ENCODE measurements at regions not wholly inside any gene's neighbourhood (a gene's known extent, or its start where the extent isn't known, plus 50 kb on each side); places are given as distances from the start of the nearest gene placed in this dataset.
"Not testable (repeated sequence)": the region's sequence is repeated elsewhere in the genome, so short reads cannot be mapped to it uniquely, and the experiment has no call there.

DNA sequence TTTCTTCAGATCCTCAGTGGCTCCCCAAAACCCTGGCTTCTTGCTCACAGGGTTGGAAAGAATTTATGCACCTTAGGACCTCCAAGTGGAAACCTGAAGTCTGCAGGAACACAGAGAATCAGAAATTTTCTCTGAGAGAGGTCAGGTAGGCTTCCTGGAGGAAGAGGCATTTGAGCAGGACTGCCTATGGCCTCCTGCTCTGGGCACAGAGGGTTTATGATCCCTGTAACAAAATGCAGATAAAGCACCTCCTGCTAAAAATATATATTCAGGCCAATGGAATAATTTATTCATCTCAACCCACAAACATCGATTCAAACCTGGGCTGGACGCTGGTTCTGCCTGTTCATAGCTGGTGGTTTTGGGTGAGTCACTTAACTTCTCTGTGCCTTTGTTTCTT is 68.1 kb upstream of the FGF3 start:
- no peak for DNase-seq

GRCh38 chr11:69887841-69888427 is 68.7 kb upstream of the FGF3 start:
- DNase-seq, result no peak

GRCh38 chr11:69888483-69889181 is 69.4 kb upstream of the FGF3 start:
- DNase-seq, result no peak

GRCh38 chr11:69889400-69890318 is 70.4 kb upstream of the FGF3 start:
- DNase-seq, result no peak

DNA sequence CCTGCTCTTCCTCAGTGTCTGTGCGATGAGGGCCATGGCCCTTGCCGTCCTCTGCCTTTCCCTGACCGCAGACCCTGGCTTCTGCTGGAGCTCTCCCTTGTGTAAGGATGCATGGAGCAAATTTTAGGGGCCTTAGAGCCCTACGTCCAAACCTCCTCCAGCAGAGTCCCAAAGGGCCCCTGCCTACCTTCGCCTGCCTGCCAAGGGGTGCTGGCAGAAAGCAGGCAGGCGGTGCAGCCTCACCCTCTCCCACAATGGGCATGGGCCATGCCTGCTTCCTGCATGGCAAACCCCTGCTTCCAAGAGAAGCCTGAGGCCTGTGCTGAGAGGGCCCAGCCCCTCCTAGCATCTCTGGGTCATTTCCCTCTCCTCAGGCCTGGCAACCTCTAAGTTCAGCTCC is 71.3 kb upstream of the FGF3 start:
- DNase-seq, result no peak

DNA sequence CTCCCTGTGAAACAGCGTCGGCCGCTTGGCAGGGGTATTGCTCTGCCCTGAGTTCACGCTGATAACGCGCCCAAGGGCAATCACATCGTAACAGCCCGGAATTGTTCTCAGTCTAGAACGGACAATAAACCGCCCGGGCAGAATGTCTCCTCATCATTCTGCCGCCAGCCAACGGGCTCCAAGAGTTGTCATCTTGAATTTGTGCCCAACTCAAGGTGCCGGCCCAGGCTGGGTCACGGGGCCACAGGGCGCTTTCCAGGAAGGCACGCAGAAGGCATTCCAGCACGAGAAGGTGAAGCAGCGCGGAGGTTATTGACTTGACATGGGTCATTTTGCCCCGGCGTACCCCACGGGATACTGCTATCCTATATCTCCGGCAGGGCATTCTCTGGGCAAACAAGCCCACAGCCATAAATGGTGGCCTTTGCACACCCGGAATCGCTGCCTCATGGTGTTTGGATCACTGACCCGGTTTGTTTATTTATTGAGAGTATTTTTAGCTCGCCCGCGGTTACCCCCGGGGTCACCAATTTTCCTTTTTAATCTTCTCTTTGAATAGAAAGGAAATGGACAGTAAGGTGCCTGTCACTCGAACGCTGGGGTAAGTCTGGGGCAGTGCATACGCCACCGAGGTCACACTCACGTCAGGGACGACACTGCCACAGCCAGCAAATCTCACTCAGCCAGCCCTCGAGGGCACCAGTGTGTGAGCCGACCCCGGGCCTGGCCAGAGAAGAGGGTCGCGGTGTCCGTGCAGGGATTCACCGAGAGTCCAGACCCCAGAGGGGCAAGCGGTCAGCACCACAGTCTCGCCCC is 72.4 kb upstream of the FGF3 start:
- DNase-seq, result no peak

GRCh38 chr11:69892237-69892985 is 73.2 kb upstream of the FGF3 start:
- no peak for DNase-seq

DNA sequence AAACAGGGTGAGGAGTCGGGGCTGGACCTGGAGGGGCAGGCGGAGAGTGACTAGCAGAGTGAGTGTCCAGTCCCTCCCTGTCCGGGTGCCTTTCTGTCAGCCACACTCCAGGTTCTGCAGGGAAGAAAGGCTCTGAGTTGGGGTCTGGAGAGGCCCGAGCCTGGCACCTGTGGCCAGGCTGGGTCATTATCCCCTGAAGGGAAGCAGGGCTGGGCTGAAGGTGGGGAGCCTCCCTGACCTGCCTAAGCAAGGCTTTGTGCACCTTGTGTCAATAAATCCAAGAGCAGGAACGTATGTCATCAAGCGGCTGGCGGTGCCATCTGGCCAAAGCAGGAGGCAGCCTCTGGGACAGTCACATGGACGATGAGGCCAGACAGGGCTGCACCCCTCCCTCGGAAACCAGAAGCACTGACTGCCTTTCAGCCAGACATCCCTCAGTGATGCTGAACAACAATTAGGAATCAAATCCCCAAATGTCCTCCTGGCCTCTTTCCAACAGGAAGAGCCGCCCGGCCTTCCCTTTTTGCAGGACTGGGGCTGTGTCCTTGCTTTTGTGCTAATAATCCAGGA is 73.9 kb upstream of the FGF3 start:
- DNase-seq, result no peak

DNA sequence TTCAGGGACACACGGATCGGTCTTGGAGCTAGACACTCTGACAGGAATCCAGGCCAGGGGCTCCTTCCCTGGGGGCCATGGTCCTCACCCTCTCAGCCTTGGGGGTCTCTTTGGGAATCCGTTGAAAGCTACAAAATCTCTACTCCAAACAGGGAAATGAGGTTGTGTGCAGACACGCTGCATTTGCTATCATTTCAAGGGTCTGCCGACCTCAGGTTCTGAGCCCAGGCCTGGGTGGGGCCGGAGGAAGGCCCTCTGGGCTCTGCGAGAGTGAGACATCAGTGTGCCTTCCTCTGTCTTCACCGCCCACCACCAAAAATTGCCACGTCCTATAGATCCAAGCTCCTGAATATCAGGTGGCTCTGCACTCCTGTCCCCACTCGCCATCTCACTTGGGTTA is 74.4 kb upstream of the FGF3 start:
- DNase-seq, result no peak

DNA sequence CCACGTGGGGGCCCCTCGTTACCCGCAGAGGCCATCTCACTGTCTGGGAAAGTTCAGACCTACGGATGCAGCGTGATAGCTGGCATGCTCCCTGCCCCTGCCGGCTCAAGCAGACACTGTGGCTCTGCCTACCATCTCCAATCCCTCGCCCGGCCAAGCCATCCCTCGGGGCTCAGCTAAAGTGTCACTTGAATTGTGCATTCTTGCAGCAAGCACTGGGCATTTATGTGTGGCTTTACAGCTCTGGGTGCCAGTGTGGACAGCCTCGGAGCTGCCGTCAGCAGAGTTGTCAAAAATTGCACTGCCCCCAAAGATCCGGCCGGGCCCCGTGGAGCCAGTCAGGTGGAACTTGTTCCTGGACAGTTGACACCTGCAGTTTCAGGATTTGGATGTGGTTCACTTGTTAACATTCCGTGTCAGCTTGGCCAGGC is 75.0 kb upstream of the FGF3 start:
- no peak for DNase-seq

GRCh38 chr11:69894648-69895047 is 75.4 kb upstream of the FGF3 start:
- DNase-seq, result no peak

- no peak for DNase-seq
Observed at GRCh38 chr11:69896250-69896649, 77.0 kb upstream of the FGF3 start.

- DNase-seq, result no peak
Observed at GRCh38 chr11:69898123-69898522, 78.9 kb upstream of the FGF3 start.

DNA sequence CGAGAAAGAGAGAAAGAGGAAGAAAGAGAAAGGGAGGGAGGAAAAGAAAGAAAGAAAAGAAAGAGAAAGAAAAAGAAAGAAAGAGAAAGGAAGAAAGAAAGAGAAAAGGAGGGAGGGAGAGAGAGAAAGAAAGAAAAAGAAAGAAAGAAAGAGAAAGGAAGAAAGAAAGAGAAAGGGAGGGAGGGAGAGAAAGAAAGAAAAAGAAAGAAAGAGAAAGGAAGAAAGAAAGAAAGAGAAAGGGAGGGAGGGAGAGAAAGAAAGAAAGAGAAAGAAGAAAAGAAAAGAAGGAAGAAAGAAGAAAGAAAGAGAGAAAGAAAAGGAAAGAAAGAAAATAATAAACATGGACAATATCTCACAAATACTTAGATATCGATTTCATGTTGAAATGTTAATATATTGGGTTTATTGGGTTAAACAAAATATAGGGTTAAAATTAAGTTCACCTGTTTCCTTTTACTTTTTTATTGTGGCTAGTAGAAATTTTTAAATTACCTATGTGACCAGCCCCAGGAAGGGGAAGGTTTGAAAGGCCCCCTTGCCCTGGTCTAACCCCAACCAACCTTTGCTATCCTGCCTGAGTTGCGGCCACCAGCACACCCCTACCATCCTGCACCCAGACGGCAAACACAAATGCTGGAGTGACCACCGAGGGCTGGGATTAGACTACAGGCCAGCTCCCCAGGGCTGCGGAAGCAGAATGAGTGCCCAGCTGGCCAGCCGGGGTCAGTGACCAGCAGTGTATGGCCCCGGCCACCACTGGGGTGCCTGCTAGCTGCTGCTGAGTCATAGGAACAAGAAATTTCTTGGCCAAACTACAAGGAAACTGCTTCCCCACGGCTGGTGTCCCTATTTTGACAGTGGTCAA is 81.0 kb upstream of the FGF3 start:
- DNase-seq, result no peak

- DNase-seq, result not testable (repeated sequence)
Observed at GRCh38 chr11:69900822-69901302, 81.6 kb upstream of the FGF3 start.

- DNase-seq, result no peak
Observed at GRCh38 chr11:69902337-69902736, 83.1 kb upstream of the FGF3 start.

DNA sequence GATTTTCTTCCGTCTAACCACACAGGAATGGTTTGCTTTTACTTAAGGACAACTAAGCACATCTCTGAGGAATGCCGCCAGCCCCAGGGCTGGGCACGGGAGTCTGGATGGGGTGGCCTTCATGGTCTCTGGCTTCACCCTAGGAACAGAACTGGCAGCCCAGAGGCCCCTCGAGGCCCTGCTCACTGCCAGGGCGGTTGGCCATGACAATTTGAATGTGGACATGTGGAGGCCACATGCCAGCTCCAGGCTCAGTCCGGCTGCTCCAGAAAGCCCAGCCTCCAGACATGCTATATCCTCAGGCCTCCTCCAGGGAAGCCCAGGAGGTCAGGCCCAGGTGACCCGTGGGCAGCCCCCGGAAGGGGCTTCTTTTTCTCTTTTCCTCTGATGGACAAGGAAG is 84.0 kb upstream of the FGF3 start:
- DNase-seq, result no peak

GRCh38 chr11:69904161-69904973 is 85.2 kb upstream of the FGF3 start:
- DNase-seq, result no peak

GRCh38 chr11:69904974-69905535 is 85.8 kb upstream of the FGF3 start:
- no peak for DNase-seq

Data from skin of body (tissue), 1 donor.